ENCODE measurements at regions not wholly inside any gene's neighbourhood (a gene's known extent, or its start where the extent isn't known, plus 50 kb on each side); places are given as distances from the start of the nearest gene placed in this dataset.

GRCh38 chr7:53638517-53638916, 603.1 kb downstream of the POM121L12 start:
- no peak overlapping the region for H3K4me3 ChIP-seq
- DNase-seq (no peak), ATAC-seq (no peak)
- H3K27me3 ChIP-seq (ENCODE audit: low read depth): no peaks in the 10 kb centered on the region
- intact Hi-C loops (cut with DNase I): no loop called here
- no peaks in the 10 kb centered on the region for H3K36me3 ChIP-seq
- H3K27ac ChIP-seq: no peak overlapping the region
- H3K4me1 ChIP-seq: no peaks in the 10 kb centered on the region
- H3K9me3 ChIP-seq: peaks cover 10% of the 10 kb centered on the region
- TF ChIP-seq, protein P1, sequence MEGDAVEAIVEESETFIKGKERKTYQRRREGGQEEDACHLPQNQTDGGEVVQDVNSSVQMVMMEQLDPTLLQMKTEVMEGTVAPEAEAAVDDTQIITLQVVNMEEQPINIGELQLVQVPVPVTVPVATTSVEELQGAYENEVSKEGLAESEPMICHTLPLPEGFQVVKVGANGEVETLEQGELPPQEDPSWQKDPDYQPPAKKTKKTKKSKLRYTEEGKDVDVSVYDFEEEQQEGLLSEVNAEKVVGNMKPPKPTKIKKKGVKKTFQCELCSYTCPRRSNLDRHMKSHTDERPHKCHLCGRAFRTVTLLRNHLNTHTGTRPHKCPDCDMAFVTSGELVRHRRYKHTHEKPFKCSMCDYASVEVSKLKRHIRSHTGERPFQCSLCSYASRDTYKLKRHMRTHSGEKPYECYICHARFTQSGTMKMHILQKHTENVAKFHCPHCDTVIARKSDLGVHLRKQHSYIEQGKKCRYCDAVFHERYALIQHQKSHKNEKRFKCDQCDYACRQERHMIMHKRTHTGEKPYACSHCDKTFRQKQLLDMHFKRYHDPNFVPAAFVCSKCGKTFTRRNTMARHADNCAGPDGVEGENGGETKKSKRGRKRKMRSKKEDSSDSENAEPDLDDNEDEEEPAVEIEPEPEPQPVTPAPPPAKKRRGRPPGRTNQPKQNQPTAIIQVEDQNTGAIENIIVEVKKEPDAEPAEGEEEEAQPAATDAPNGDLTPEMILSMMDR (IDR thresholded peaks at IDR 0.05): no peak

GRCh38 chr7:53641091-53641490, 605.7 kb downstream of the POM121L12 start:
- TF ChIP-seq, protein P1 (IDR thresholded peaks at IDR 0.05): no peak
- no peak for ATAC-seq
- no peak for DNase-seq
- H3K27me3 ChIP-seq (ENCODE audit: low read depth): no peaks in the 10 kb centered on the region
- no peaks in the 10 kb centered on the region for H3K36me3 ChIP-seq
- peaks cover 5% of the 10 kb centered on the region for H3K9me3 ChIP-seq
- no peaks in the 10 kb centered on the region for H3K4me1 ChIP-seq
- intact Hi-C loops (cut with DNase I): no loop called here
- H3K27ac ChIP-seq: no peak overlapping the region
- no peak overlapping the region for H3K4me3 ChIP-seq

GRCh38 chr7:53642361-53642760, 606.9 kb downstream of the POM121L12 start:
- ATAC-seq (no peak), DNase-seq (no peak)
- Histone ChIP-seq H3K4me1 (no peaks in the 10 kb centered on the region), H3K27me3 (ENCODE audit: low read depth) (no peaks in the 10 kb centered on the region), H3K27ac (no peak overlapping the region), H3K9me3 (no peaks in the 10 kb centered on the region), H3K4me3 (no peak overlapping the region), H3K36me3 (no peaks in the 10 kb centered on the region)
- TF ChIP-seq, protein P1 (IDR thresholded peaks at IDR 0.05): no peak
- intact Hi-C loops (cut with DNase I): no loop called here

DNA sequence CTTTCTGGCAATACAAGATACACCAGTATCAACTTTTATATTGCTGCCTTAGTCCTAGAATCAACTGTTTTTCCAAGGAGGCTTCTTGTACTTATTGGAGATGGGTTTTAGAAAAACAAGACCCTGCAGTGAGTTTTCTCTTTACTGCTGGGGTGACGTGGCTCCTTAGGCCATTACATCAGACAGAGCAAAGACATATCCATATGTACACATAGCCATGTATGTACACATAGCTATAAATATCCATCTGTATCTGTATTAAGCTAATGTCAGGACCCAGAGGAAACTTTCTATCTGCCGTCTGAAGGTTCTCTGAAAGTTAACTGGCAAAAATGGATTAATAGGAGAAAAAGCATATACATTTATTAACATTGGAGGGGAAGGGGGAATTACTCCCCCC, 607.4 kb downstream of the POM121L12 start:
- no peak overlapping the region for H3K4me3 ChIP-seq
- H3K9me3 ChIP-seq: no peaks in the 10 kb centered on the region
- no peak overlapping the region for H3K27ac ChIP-seq
- TF ChIP-seq, protein P1 (IDR thresholded peaks at IDR 0.05): no peak
- no peaks in the 10 kb centered on the region for H3K27me3 ChIP-seq (ENCODE audit: low read depth)
- DNase-seq (no peak), ATAC-seq (no peak)
- intact Hi-C loops (cut with DNase I): no loop called here
- H3K36me3 ChIP-seq: no peaks in the 10 kb centered on the region
- H3K4me1 ChIP-seq: no peaks in the 10 kb centered on the region

DNA sequence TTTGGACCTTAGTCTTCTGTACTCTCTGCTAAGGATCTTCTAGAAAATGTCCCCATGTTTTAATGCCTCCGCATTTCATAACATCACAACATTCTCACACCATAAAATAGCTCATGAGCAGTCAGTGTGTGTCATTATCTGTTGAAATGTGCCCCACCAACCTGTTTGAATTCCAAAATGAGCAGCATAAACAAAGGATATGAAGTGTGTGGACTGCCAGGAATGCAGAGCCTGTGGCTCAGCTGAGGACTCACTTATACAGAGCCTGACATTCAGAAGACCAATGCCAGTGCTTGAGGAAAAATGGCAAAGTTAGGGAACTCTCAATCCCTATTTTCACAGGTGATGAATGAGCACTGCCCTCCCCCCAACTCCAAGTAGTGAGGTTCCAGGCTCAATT, 621.4 kb downstream of the POM121L12 start:
- H3K4me3 ChIP-seq: no peak overlapping the region
- H3K36me3 ChIP-seq: no peaks in the 10 kb centered on the region
- no peaks in the 10 kb centered on the region for H3K27me3 ChIP-seq (ENCODE audit: low read depth)
- intact Hi-C loops (cut with DNase I): no loop called here
- DNase-seq (no peak), ATAC-seq (no peak)
- H3K27ac ChIP-seq: no peak overlapping the region
- H3K4me1 ChIP-seq: no peaks in the 10 kb centered on the region
- TF ChIP-seq, protein P1 (IDR thresholded peaks at IDR 0.05): no peak
- no peaks in the 10 kb centered on the region for H3K9me3 ChIP-seq

GRCh38 chr7:53657586-53657985, 622.2 kb downstream of the POM121L12 start:
- TF ChIP-seq, protein P1 (IDR thresholded peaks at IDR 0.05): no peak
- no peaks in the 10 kb centered on the region for H3K27me3 ChIP-seq (ENCODE audit: low read depth)
- H3K36me3 ChIP-seq: no peaks in the 10 kb centered on the region
- DNase-seq: no peak
- H3K9me3 ChIP-seq: no peaks in the 10 kb centered on the region
- intact Hi-C loops (cut with DNase I): no loop called here
- no peak overlapping the region for H3K27ac ChIP-seq
- ATAC-seq: no peak
- H3K4me3 ChIP-seq: no peak overlapping the region
- H3K4me1 ChIP-seq: no peaks in the 10 kb centered on the region
